Mesenchymal stem cell (in vitro differentiated cells and primary cell): ENCODE measurements at regions not wholly inside any gene's neighbourhood (a gene's known extent, or its start where the extent isn't known, plus 50 kb on each side); places are given as distances from the start of the nearest gene placed in this dataset.

Experiments used
- DNase-seq: peaks from one replicate; pipeline ENCODE4 v3.0.0-alpha.2; 2013
- H2AFZ ChIP-seq: one replicate; pipeline ENCODE4 v1.6.1; 2013; ENCODE audit warnings: low read depth, mild to moderate bottlenecking, control low read depth, inconsistent platforms, low read length, moderate library complexity
- H2AK5ac ChIP-seq: 2 replicates; pipeline ENCODE4 v1.6.1; 2013; ENCODE audit warnings: low read length, moderate library complexity, mild to moderate bottlenecking, inconsistent platforms; ENCODE audit not compliant: severe bottlenecking
- H2BK120ac ChIP-seq: one replicate; pipeline ENCODE4 v1.6.1; 2013; ENCODE audit warnings: low read depth, mild to moderate bottlenecking, inconsistent platforms, low read length, moderate library complexity
- H2BK12ac ChIP-seq, 2 experiments: one replicate each; pipeline ENCODE4 v1.6.1; 2013; ENCODE audit warnings: inconsistent platforms in 2 of 2, low read length in 2 of 2, mild to moderate bottlenecking in 2 of 2, moderate library complexity in 2 of 2, control low read depth in 1 of 2
- H2BK15ac ChIP-seq: one replicate; pipeline ENCODE4 v1.6.1; 2013; ENCODE audit warnings: mild to moderate bottlenecking, low read depth, inconsistent platforms; ENCODE audit not compliant: poor library complexity, severe bottlenecking
- H2BK5ac ChIP-seq: 2 replicates; pipeline ENCODE4 v1.6.1; 2013; ENCODE audit warnings: low read depth, mild to moderate bottlenecking, low read length, control low read depth, inconsistent platforms; ENCODE audit not compliant: poor library complexity, severe bottlenecking
- H3K14ac ChIP-seq, 2 experiments: one replicate each; pipeline ENCODE4 v1.6.1; 2013; ENCODE audit warnings: inconsistent platforms in 2 of 2, low read length in 2 of 2, control low read depth in 1 of 2, mild to moderate bottlenecking in 1 of 2, moderate library complexity in 1 of 2
- H3K18ac ChIP-seq, 2 experiments: one replicate each; pipeline ENCODE4 v1.6.1; 2013; ENCODE audit warnings: inconsistent platforms in 2 of 2, low read length in 2 of 2, control low read depth in 1 of 2, low read depth in 1 of 2, mild to moderate bottlenecking in 1 of 2
- H3K23ac ChIP-seq, 2 experiments: one replicate each; pipeline ENCODE4 v1.6.1; 2013; ENCODE audit warnings: inconsistent platforms in 2 of 2, low read length in 2 of 2, mild to moderate bottlenecking in 2 of 2, moderate library complexity in 2 of 2, control low read depth in 1 of 2
- H3K27ac ChIP-seq: 2 replicates; pipeline ENCODE4 v1.5.1; 2013; ENCODE audit warnings: mild to moderate bottlenecking, moderate library complexity, low read length, control low read depth, inconsistent platforms; ENCODE audit not compliant: poor library complexity, severe bottlenecking
- H3K27me3 ChIP-seq, 2 experiments: 2 replicates each; pipeline versions ENCODE4 v1.6.1 to v1.7.0; 2013; ENCODE audit warnings: low read length in 2 of 2, mild to moderate bottlenecking in 2 of 2, moderate library complexity in 2 of 2, control low read depth in 1 of 2, inconsistent platforms in 1 of 2; ENCODE audit not compliant: control insufficient read depth in 1 of 2, insufficient read depth in 1 of 2
- H3K36me3 ChIP-seq, 2 experiments: 2 replicates each; pipeline versions ENCODE4 v1.6.1 to v1.7.0; 2013; ENCODE audit warnings: low read length in 2 of 2, control low read depth in 1 of 2, inconsistent platforms in 1 of 2, low read depth in 1 of 2, mild to moderate bottlenecking in 1 of 2; ENCODE audit not compliant: insufficient read depth in 2 of 2, control insufficient read depth in 1 of 2
- H3K4ac ChIP-seq, 2 experiments: one replicate each; pipeline ENCODE4 v1.6.1; 2013; ENCODE audit warnings: inconsistent platforms in 2 of 2, low read length in 2 of 2, mild to moderate bottlenecking in 2 of 2, moderate library complexity in 2 of 2, control low read depth in 1 of 2, low read depth in 1 of 2
- H3K4me1 ChIP-seq: 2 replicates; pipeline ENCODE4 v1.6.1; 2013; ENCODE audit warnings: low read depth, low read length, control low read depth; ENCODE audit not compliant: control insufficient read depth, insufficient read depth
- H3K4me2 ChIP-seq: 2 replicates; pipeline ENCODE4 v1.6.1; 2013; ENCODE audit warnings: low read length, mild to moderate bottlenecking, inconsistent platforms; ENCODE audit not compliant: poor library complexity, severe bottlenecking
- H3K4me3 ChIP-seq, 2 experiments: 2 replicates each; pipeline versions ENCODE4 v1.5.1 to v1.7.0; 2013; ENCODE audit warnings: low read length in 2 of 2, mild to moderate bottlenecking in 2 of 2, control low read depth in 1 of 2, low read depth in 1 of 2; ENCODE audit not compliant: insufficient read depth in 1 of 2
- H3K79me1 ChIP-seq: replicated peaks from 2 replicates; pipeline ENCODE4 v1.6.1; 2013; ENCODE audit warnings: mild to moderate bottlenecking, control low read depth, low read length, inconsistent platforms; ENCODE audit not compliant: poor library complexity, severe bottlenecking
- H3K9ac ChIP-seq: 2 replicates; pipeline ENCODE4 v1.7.0; 2013; ENCODE audit warnings: mild to moderate bottlenecking, low read length, moderate library complexity
- H3K9me3 ChIP-seq: 2 replicates; pipeline ENCODE4 v1.7.0; 2013; ENCODE audit warnings: mild to moderate bottlenecking, low read length; ENCODE audit not compliant: control insufficient read depth
- H4K8ac ChIP-seq: one replicate; pipeline ENCODE4 v1.6.1; 2013; ENCODE audit warnings: inconsistent platforms, mild to moderate bottlenecking, low read length, moderate library complexity
- H4K91ac ChIP-seq: one replicate; pipeline ENCODE4 v1.6.1; 2013; ENCODE audit warnings: mild to moderate bottlenecking, low read length, inconsistent platforms
- WGBS: methylation state at CpG from one replicate; pipeline ENCODE4 v1.1.7; 2013; ENCODE audit warnings: mixed read lengths; 5-methylcytosine and 5-hydroxymethylcytosine counted together

DNA sequence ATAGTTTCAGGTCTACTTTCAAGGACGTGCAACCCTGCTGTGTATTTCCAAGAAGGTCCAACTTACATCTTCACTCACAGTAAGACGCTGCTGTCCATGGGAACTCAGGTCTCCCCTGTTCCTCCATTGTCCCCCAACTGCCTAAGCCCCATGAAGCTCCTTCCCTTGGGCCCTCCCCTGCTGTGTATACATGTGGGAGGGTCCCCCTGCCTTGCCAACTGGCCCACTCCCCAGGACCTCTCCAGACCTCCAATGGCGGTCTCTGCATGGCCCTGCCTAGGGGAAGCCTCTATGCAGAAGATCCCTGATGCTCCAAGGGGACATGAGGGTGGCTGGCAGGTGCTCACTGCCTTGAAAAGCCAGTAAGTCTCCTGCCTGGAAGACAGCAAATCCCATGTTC is 186.7 kb upstream of the CST7 start:
- no peak for DNase-seq
- 89% methylated on average over 3 of the region's 3 CpGs for WGBS
- no peak overlapping the region for H2BK15ac ChIP-seq

DNA sequence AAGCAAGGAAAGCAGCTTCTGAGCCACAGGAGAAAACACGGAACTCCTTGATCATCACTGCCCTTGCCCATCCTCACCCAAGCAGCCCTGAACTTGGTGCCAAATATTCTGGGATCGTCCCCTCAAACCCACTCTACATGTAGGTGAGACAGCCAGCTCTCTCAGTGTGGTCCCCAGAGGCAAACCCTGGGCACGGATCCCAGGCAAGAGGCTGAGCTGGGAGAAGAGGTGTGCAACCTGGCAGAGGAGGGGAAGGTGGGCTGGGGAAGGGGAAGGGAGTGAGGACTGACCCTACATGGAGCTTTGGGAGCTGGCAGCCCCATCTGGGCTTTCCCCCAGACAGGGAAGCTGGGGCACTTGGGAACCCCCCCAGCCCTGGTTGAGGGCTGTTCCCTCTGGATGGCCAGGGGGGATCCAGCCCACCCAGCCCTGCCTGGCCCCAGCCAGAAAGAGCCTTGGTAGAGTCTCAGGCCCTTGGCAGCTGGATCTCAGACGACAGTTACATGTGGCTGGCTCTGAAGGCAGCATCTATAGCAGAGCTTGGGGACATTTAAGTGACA is 186.2 kb upstream of the CST7 start:
- Histone ChIP-seq H2BK15ac (no peak overlapping the region), H3K4me1 (peaks cover 19% of the 10 kb centered on the region), H4K91ac (no peak overlapping the region), H2BK5ac (no peak overlapping the region), H3K27me3 (peaks cover 0 to 48% of the 10 kb centered on the region in 2 experiments), H2BK12ac (no peak overlapping the region), H3K4me2 (no peak overlapping the region), H3K79me1 (no peaks in the 10 kb centered on the region), H2BK120ac (no peak overlapping the region), H2AK5ac (no peak overlapping the region), H3K18ac (no peak overlapping the region), H3K27ac (no peak overlapping the region), H3K36me3 (no peaks in the 10 kb centered on the region), H4K8ac (no peak overlapping the region), H3K23ac (no peak overlapping the region), H3K14ac (no peak overlapping the region), H3K4me3 (no peak overlapping the region), H3K4ac (no peak overlapping the region), H2AFZ (no peak overlapping the region), H3K9me3 (no peaks in the 10 kb centered on the region), H3K9ac (no peak overlapping the region)
- no peak for DNase-seq
- WGBS: 66% methylated on average over 4 of the region's 4 CpGs

More for the DNA sequence above, 186.7 kb upstream of the CST7 start:
- Histone ChIP-seq H4K8ac (no peak overlapping the region), H3K27ac (no peak overlapping the region), H3K4me1 (peaks cover 16% of the 10 kb centered on the region), H3K9ac (no peak overlapping the region), H2BK120ac (no peak overlapping the region), H3K4me2 (no peak overlapping the region), H3K14ac (no peak overlapping the region), H3K4ac (no peak overlapping the region), H3K9me3 (no peaks in the 10 kb centered on the region), H3K4me3 (no peak overlapping the region), H2BK5ac (no peak overlapping the region), H2AK5ac (no peak overlapping the region), H3K79me1 (no peaks in the 10 kb centered on the region), H2BK12ac (no peak overlapping the region), H4K91ac (no peak overlapping the region), H3K36me3 (no peaks in the 10 kb centered on the region), H3K18ac (no peak overlapping the region), H3K23ac (no peak overlapping the region), H3K27me3 (peaks cover 0 to 43% of the 10 kb centered on the region in 2 experiments), H2AFZ (no peak overlapping the region)

DNA sequence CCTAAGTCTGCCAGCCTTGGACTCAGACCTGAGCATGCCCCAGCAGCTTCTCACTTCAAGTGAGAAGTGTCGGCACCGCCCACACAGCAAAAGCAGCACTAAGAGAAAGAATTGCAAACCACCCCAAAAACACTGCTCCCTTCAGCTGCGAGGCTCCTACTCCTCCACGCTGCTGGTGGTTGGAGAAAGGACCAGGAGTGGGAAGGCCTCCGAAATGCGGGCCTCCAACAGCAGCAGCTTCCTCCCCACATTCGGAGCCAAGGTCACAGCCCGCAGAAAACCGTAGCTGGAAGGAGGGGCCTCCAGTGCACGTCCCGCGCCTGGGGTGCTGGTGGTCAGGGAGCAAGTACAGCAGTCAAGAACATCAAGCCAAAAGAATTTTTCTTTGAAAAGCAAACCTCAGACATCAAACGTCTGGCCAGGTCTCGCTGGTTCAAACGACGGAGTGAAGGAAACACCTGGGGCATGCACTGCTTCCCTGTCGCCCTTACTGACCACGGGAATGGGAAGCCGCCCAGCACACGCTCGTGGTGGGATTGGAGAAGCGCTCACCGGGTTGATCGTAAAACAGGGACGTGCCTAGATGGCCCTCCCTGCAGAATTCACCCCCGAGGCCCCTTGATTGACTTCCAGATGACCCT is 185.6 kb upstream of the CST7 start:
- no peak overlapping the region for H3K23ac ChIP-seq
- H2BK120ac ChIP-seq: no peak overlapping the region

DNA sequence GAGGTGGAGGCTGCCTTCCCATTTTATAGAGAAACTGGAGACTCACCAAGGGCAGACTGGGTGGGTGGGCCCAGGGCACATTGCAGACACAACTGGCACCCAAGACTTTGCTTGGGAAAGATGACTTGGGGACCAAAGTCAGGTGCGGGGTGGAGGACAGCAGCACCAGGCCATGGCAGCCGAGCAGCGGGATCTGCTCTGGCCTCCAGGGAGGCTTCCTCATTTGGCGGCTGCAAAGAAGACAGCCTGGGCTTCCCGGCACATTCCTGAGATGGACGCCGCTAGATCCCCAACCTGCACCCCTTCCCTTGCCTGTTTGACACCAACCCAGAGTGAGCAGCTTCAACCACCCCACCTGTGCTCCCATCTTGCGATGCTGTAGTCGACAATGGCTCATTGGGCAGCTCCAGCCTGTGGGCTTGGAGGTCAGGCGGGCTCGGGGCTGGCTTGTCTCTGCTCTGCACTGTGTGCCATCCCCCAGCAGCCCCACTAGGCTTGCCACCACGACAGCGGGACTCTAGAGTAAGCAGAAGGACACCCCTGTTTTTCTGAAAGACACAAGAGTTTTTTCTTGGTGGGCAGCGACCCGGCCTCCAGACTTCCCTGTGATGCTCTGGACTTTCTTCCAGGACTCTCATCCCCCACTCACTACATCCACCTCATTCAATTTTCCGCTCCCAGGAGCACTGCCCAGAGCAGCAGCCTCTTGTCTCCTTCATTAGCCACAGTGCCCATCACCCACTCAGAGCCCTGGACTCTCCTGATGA is 184.9 kb upstream of the CST7 start:
- peaks cover 27% of the 10 kb centered on the region for H3K4me1 ChIP-seq
- H2BK5ac ChIP-seq: no peak overlapping the region
- WGBS: 83% methylated on average over 16 of the region's 16 CpGs
- H3K9ac ChIP-seq: no peak overlapping the region
- H3K36me3 ChIP-seq: no peaks in the 10 kb centered on the region
- peaks cover 0 to 62% of the 10 kb centered on the region in 2 experiments for H3K27me3 ChIP-seq
- H2BK15ac ChIP-seq: no peak overlapping the region
- DNase-seq: no peak
- no peak overlapping the region for H3K4me3 ChIP-seq
- H2BK120ac ChIP-seq: no peak overlapping the region
- no peak overlapping the region for H3K18ac ChIP-seq
- H2AK5ac ChIP-seq: no peak overlapping the region
- H4K8ac ChIP-seq: no peak overlapping the region
- no peaks in the 10 kb centered on the region for H3K79me1 ChIP-seq
- no peak overlapping the region for H3K14ac ChIP-seq
- H3K27ac ChIP-seq: no peak overlapping the region
- no peak overlapping the region for H2BK12ac ChIP-seq
- no peak overlapping the region for H4K91ac ChIP-seq
- H3K4ac ChIP-seq: no peak overlapping the region
- H3K23ac ChIP-seq: no peak overlapping the region
- H2AFZ ChIP-seq: no peak overlapping the region
- H3K9me3 ChIP-seq: no peaks in the 10 kb centered on the region
- H3K4me2 ChIP-seq: no peak overlapping the region

More for the DNA sequence above, 185.6 kb upstream of the CST7 start:
- no peak overlapping the region for H2AK5ac ChIP-seq
- H3K4me2 ChIP-seq: no peak overlapping the region
- H3K36me3 ChIP-seq: no peaks in the 10 kb centered on the region
- no peak overlapping the region for H2BK5ac ChIP-seq
- no peak overlapping the region for H4K8ac ChIP-seq
- DNase-seq: no peak
- no peak overlapping the region for H3K27ac ChIP-seq
- peaks cover 23% of the 10 kb centered on the region for H3K4me1 ChIP-seq
- H3K79me1 ChIP-seq: no peaks in the 10 kb centered on the region
- 86% methylated on average over 24 of the region's 26 CpGs for WGBS
- H3K9ac ChIP-seq: no peak overlapping the region
- no peak overlapping the region for H2BK12ac ChIP-seq
- no peak overlapping the region for H3K14ac ChIP-seq
- no peaks in the 10 kb centered on the region for H3K9me3 ChIP-seq
- peaks cover 0 to 55% of the 10 kb centered on the region in 2 experiments for H3K27me3 ChIP-seq
- peak overlapping the region in 1 of 2 experiments; percentile 7 for H3K4me3 ChIP-seq
- no peak overlapping the region for H4K91ac ChIP-seq
- no peak overlapping the region for H2AFZ ChIP-seq
- H2BK15ac ChIP-seq: no peak overlapping the region
- H3K4ac ChIP-seq: no peak overlapping the region
- no peak overlapping the region for H3K18ac ChIP-seq
